Gastrocnemius medialis (tissue), 4 donors: ENCODE measurements at regions not wholly inside any gene's neighbourhood (a gene's known extent, or its start where the extent isn't known, plus 50 kb on each side); places are given as distances from the start of the nearest gene placed in this dataset.

ENCODE experiments used
- ATAC-seq, 2 donors: fragments of 150-250 bp; one replicate each; pipeline ENCODE4 v1.9.1; 2016
- DNase-seq, 2 donors: peaks; one replicate each; pipeline ENCODE4 v3.0.0-alpha.2; 2019
- H3K27ac ChIP-seq, 4 donors: fragments of 200-600 bp; sonication (generic); 1 replicate in 1 of 4; 2 replicates in 3 of 4; pipeline ENCODE4 v1.5.1; 2016 to 2018; ENCODE audit warnings: mild to moderate bottlenecking in 2 of 4, moderate library complexity in 1 of 4
- H3K27me3 ChIP-seq, 3 donors: fragments of 200-600 bp; sonication (generic) in 2 of 3; 1 replicate in 1 of 3; 2 replicates in 2 of 3; pipeline versions ENCODE4 v1.5.1 to v1.6.0; 2016 to 2019; ENCODE audit warnings: mild to moderate bottlenecking in 1 of 3, moderate library complexity in 1 of 3
- H3K36me3 ChIP-seq, 2 donors: fragments of 200-600 bp; sonication (generic) in 1 of 2; one replicate each; pipeline ENCODE4 v1.5.1; 2017 to 2018
- H3K4me1 ChIP-seq, 2 donors: fragments of 200-600 bp; sonication (generic) in 1 of 2; one replicate each; pipeline ENCODE4 v1.5.1; 2016 to 2017; ENCODE audit warnings: mild to moderate bottlenecking in 2 of 2
- H3K4me3 ChIP-seq, 4 donors: fragments of 200-600 bp; sonication (generic) in 3 of 4; 1 replicate in 1 of 4; 2 replicates in 3 of 4; pipeline ENCODE4 v1.5.1; 2016 to 2019; ENCODE audit warnings: mild to moderate bottlenecking in 2 of 4
- H3K9me3 ChIP-seq, 3 donors: fragments of 200-600 bp; sonication (generic) in 2 of 3; 1 replicate in 1 of 3; 2 replicates in 2 of 3; pipeline ENCODE4 v1.5.1; 2016 to 2019
- POLR2A ChIP-seq, 2 donors: fragments of 450-650 bp; IDR thresholded peaks; one replicate each; pipeline ENCODE4 v1.6.1; 2017; ENCODE audit warnings: antibody characterized with exemption in 2 of 2, mild to moderate bottlenecking in 2 of 2, moderate library complexity in 2 of 2
- in situ Hi-C, 4 donors: fragments of 200-750 bp; cut with MboI; loops; one replicate each; pipeline versions ENCODE4 v1.15.0 to v1.8.0; 2017; ENCODE audit warnings: low sequenced_read_pairs in 4 of 4
- intact Hi-C: fragments of 100-400 bp; cut with DNase I; formaldehyde crosslinking; loops from one replicate; pipeline ENCODE4 v1.15.1; 2023; ENCODE audit warnings: low total_unique reads
- TF ChIP-seq, protein P1 (sequence below), 5 experiments: fragments of 450-650 bp in 3 of 5; fragments of 200-600 bp in 2 of 5; sonication (generic) in 2 of 5; IDR thresholded peaks in 4 of 5; conservative IDR thresholded peaks in 1 of 5; 1 replicate in 4 of 5; 2 replicates in 1 of 5; pipeline ENCODE4 v1.5.1; 2016 to 2019; ENCODE audit warnings: antibody characterized with exemption in 5 of 5, mild to moderate bottlenecking in 3 of 5, moderate library complexity in 3 of 5

DNA sequence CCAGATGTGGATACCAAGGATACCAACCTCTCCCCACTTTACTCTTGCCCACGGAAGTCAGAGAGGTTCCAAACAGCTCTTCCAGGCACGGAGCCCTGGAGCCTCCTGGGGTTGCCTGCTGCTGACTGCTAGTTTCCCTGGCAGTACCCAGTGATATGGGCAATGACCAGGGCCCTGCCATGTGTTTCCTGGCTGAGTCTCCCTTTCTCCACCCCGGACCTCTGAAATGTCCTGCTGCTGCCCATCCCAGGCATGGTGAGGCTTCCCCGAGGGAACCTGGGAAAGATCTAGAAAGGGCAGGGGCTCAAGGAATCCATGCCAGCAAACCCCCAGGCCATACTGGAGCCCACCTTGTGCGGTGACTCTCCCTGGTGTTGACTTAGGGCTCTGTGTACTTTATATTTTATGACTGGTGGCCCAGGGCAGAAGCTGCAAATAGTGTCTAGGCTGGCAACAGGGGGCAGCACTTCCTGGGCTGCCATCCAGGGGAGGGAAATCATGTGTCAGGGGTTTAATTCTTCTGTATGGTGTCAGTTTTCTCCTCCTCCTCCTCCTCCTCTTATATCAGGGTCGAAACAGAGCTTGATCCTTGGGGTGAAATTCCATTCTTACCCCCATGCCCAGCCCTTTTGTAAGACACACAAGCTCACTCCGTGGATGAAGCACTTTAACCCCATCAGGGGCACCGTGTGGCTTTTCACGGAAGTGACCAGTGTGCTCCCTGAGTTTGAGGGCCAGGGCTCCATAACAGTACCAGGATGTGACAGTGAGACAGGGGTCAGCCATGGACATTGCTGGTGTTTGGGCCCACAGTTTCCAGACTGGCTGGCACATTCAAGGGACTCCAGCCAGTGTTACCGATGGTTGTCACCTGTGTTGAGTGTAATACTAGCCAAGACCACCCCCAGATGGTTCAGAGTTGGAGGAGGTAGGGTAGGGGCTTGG, 62.4 kb upstream of the GDF10 start:
- Histone ChIP-seq H3K4me3 (no peak overlapping the region), H3K9me3 (no peaks in the 10 kb centered on the region), H3K36me3 (no peaks in the 10 kb centered on the region), H3K27ac (no peak overlapping the region), H3K27me3 (no peaks in the 10 kb centered on the region), H3K4me1 (no peaks in the 10 kb centered on the region)
- intact Hi-C loops (no loop called here), in situ Hi-C loops (no loop called here)
- ATAC-seq, result no peak
- TF ChIP-seq, protein P1, sequence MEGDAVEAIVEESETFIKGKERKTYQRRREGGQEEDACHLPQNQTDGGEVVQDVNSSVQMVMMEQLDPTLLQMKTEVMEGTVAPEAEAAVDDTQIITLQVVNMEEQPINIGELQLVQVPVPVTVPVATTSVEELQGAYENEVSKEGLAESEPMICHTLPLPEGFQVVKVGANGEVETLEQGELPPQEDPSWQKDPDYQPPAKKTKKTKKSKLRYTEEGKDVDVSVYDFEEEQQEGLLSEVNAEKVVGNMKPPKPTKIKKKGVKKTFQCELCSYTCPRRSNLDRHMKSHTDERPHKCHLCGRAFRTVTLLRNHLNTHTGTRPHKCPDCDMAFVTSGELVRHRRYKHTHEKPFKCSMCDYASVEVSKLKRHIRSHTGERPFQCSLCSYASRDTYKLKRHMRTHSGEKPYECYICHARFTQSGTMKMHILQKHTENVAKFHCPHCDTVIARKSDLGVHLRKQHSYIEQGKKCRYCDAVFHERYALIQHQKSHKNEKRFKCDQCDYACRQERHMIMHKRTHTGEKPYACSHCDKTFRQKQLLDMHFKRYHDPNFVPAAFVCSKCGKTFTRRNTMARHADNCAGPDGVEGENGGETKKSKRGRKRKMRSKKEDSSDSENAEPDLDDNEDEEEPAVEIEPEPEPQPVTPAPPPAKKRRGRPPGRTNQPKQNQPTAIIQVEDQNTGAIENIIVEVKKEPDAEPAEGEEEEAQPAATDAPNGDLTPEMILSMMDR (IDR thresholded peaks at IDR 0.05 in 4 of 5, conservative IDR thresholded peaks at IDR 0.05 in 1 of 5), result no peak
- TF ChIP-seq POLR2A (IDR thresholded peaks at IDR 0.05), result no peak
- no peak for DNase-seq

DNA sequence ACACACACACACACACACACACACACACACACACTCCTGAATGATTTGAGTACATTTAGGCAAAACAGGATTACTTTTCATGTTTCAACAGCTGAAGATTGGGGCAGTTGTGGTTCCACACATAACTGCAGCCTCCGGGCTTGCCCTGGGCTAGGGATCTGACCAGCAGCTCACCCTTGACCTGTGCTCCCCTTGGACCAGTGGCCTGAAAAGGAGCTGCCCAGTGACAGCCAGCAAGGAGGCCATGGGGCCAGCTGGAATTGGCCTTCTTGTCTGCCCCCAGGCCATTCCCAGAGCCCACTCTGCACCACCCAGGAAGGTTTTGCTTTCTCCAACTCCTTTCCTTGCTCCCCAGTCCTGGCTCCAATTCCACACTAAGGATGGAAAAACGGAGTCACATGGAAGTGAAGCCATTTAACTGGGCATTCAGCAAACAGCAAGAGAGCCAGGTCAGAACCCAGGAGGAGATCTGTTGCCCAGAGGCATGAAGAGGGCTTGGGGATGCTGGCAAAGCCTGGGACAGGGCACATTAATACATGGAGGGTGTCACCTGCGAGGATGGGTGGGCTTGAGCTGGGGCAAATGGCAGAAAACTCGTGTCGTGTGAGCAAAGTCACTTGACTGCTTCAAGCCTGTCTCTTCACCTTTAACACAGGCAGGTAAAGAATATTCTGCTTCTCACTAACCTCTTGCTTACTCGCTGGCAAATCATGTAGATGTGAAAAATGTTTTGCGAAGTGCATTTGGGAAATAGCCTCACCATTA, 61.5 kb upstream of the GDF10 start:
- no peak for ATAC-seq
- no peaks in the 10 kb centered on the region for H3K27me3 ChIP-seq
- no peak for DNase-seq
- no peaks in the 10 kb centered on the region for H3K36me3 ChIP-seq
- no peak overlapping the region for H3K4me3 ChIP-seq
- no peaks in the 10 kb centered on the region for H3K4me1 ChIP-seq
- no peak for TF ChIP-seq POLR2A (IDR thresholded peaks at IDR 0.05)
- TF ChIP-seq, protein P1 (IDR thresholded peaks at IDR 0.05 in 4 of 5, conservative IDR thresholded peaks at IDR 0.05 in 1 of 5), result no peak
- H3K9me3 ChIP-seq, result no peaks in the 10 kb centered on the region
- in situ Hi-C loops (no loop called here), intact Hi-C loops (no loop called here)
- no peak overlapping the region for H3K27ac ChIP-seq

DNA sequence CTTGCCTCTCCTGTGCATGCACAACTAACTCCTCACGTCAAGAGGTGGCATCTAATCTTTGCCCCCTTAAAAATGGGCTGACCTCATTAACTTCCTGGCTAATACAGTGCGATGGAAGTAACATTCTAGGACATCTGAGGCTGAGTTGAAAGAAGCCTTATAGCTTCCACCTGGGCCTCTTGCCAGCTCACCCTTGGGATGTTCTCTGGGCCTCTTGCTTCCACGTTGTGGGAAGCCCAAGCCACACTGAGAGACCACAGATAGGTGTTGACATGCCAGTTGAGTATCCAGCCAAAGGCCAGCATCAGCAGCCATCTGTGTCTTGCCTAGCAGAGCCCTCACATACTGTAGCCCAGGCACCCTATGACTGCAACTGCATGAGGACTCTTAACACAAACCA, 60.8 kb upstream of the GDF10 start:
- ATAC-seq (no peak), DNase-seq (no peak)
- TF ChIP-seq, protein P1 (IDR thresholded peaks at IDR 0.05 in 4 of 5, conservative IDR thresholded peaks at IDR 0.05 in 1 of 5), result no peak
- no peak for TF ChIP-seq POLR2A (IDR thresholded peaks at IDR 0.05)
- H3K9me3 ChIP-seq, result no peaks in the 10 kb centered on the region
- H3K4me3 ChIP-seq, result no peak overlapping the region
- H3K4me1 ChIP-seq, result no peaks in the 10 kb centered on the region
- H3K27me3 ChIP-seq, result no peaks in the 10 kb centered on the region
- in situ Hi-C loops (no loop called here), intact Hi-C loops (no loop called here)
- no peaks in the 10 kb centered on the region for H3K36me3 ChIP-seq
- H3K27ac ChIP-seq, result no peak overlapping the region

DNA sequence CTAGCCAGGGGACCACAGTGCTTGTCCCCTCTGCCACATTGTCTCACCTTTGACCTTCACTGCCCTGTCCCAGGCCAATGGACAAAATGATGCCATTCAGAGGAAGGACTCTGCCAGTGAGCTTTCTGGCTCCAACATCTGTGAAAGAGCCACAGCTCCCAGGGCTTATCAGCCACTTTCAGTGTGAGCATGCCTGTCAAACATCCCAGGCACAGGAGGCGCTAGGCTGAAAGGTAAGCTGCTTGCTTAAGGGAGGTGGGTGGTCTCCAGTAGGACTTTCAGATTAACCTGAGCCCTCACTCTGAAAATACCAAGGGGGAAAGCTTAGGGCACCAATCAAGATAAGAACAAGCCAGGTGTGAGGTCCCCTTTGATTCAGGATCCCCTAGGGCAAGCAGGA, 59.8 kb upstream of the GDF10 start:
- Histone ChIP-seq H3K36me3 (no peaks in the 10 kb centered on the region), H3K27ac (no peak overlapping the region), H3K27me3 (no peaks in the 10 kb centered on the region), H3K4me3 (no peak overlapping the region), H3K9me3 (no peaks in the 10 kb centered on the region), H3K4me1 (no peaks in the 10 kb centered on the region)
- ATAC-seq, result no peak
- in situ Hi-C loops, result no loop called here
- TF ChIP-seq, protein P1 (IDR thresholded peaks at IDR 0.05 in 4 of 5, conservative IDR thresholded peaks at IDR 0.05 in 1 of 5), result no peak
- TF ChIP-seq POLR2A (IDR thresholded peaks at IDR 0.05), result no peak
- intact Hi-C loops, result no loop called here
- no peak for DNase-seq
